CD14-positive monocyte (primary cell): ENCODE measurements at regions not wholly inside any gene's neighbourhood (a gene's known extent, or its start where the extent isn't known, plus 50 kb on each side); places are given as distances from the start of the nearest gene placed in this dataset.

Experiments used
- DNase-seq, 3 donors: peaks; one replicate each; pipeline ENCODE4 v3.0.0-alpha.2; 2011 to 2022
- H2AFZ ChIP-seq: 2 replicates; pipeline ENCODE4 v1.6.0; 2012; ENCODE audit warnings: mild to moderate bottlenecking, low read depth, low read length, inconsistent platforms; ENCODE audit not compliant: insufficient read depth, poor library complexity, severe bottlenecking
- H3K27ac ChIP-seq, 2 donors: 1 replicate in 1 of 2; 2 replicates in 1 of 2; pipeline ENCODE4 v1.5.1; 2012 to 2013; ENCODE audit warnings: low read length in 2 of 2, control low read depth in 1 of 2, inconsistent platforms in 1 of 2, low read depth in 1 of 2, mild to moderate bottlenecking in 1 of 2
- H3K27me3 ChIP-seq, 2 donors: one replicate each; pipeline versions ENCODE4 v1.6.0 to v1.6.1; 2011 to 2013; ENCODE audit warnings: low read length in 2 of 2; ENCODE audit not compliant: control insufficient read depth in 2 of 2, insufficient read depth in 2 of 2
- H3K36me3 ChIP-seq, 2 donors: replicated peaks in 1 of 2; 1 replicate in 1 of 2; 2 replicates in 1 of 2; pipeline versions ENCODE4 v1.5.1 to v1.6.1; 2012 to 2013; ENCODE audit warnings: low read length in 2 of 2, control low read depth in 1 of 2, inconsistent platforms in 1 of 2, mild to moderate bottlenecking in 1 of 2; ENCODE audit not compliant: insufficient read depth in 2 of 2, control insufficient read depth in 1 of 2
- H3K4me1 ChIP-seq, 2 donors: 1 replicate in 1 of 2; 2 replicates in 1 of 2; pipeline versions ENCODE4 v1.5.1 to v1.6.1; 2012 to 2013; ENCODE audit warnings: low read length in 2 of 2, control low read depth in 1 of 2, inconsistent platforms in 1 of 2, mild to moderate bottlenecking in 1 of 2, moderate library complexity in 1 of 2; ENCODE audit not compliant: insufficient read depth in 2 of 2, control insufficient read depth in 1 of 2
- H3K4me2 ChIP-seq: replicated peaks from 2 replicates; pipeline ENCODE3; 2012; ENCODE audit warnings: low read length, moderate library complexity, mild to moderate bottlenecking; ENCODE audit not compliant: poor library complexity, severe bottlenecking; ENCODE audit errors: extremely low read depth
- H3K4me3 ChIP-seq, 3 experiments: fragments of 200-600 bp in 1 of 3; sonication (generic) in 1 of 3; replicated peaks in 1 of 3; 1 replicate in 2 of 3; 2 replicates in 1 of 3; pipeline ENCODE4 v1.5.1; 2011 to 2013; ENCODE audit warnings: low read length in 3 of 3, mild to moderate bottlenecking in 3 of 3, control low read depth in 2 of 3, low read depth in 2 of 3, inconsistent platforms in 1 of 3, moderate library complexity in 1 of 3
- H3K79me2 ChIP-seq: 2 replicates; pipeline ENCODE4 v1.6.0; 2012; ENCODE audit warnings: mild to moderate bottlenecking, control low read depth, inconsistent platforms, low read length, moderate library complexity; ENCODE audit not compliant: insufficient read depth
- H3K9ac ChIP-seq: 2 replicates; pipeline ENCODE4 v1.6.0; 2017; ENCODE audit warnings: low read length, mild to moderate bottlenecking; ENCODE audit not compliant: insufficient read depth, poor library complexity, severe bottlenecking
- H3K9me3 ChIP-seq, 2 donors: replicated peaks in 1 of 2; 1 replicate in 1 of 2; 2 replicates in 1 of 2; pipeline versions ENCODE4 v1.5.1 to v1.6.1; 2012 to 2013; ENCODE audit warnings: low read length in 2 of 2, control low read depth in 1 of 2; ENCODE audit not compliant: control insufficient read depth in 1 of 2, insufficient read depth in 1 of 2
- H4K20me1 ChIP-seq: 2 replicates; pipeline ENCODE4 v1.6.0; 2012; ENCODE audit warnings: mild to moderate bottlenecking, low read length, control low read depth, moderate library complexity; ENCODE audit not compliant: insufficient read depth
- H3K27ac Mint-ChIP-seq, 7 donors: one replicate each; pipeline ENCODE4 v1.8.0; 2020; ENCODE audit warnings: mild to moderate bottlenecking in 7 of 7, mixed read lengths in 7 of 7, moderate library complexity in 6 of 7, inconsistent platforms in 2 of 7
- H3K27me3 Mint-ChIP-seq, 3 donors: one replicate each; pipeline ENCODE4 v1.8.0; 2021 to 2022; ENCODE audit warnings: low read depth in 3 of 3, mild to moderate bottlenecking in 3 of 3, mixed read lengths in 3 of 3, moderate library complexity in 3 of 3, inconsistent platforms in 1 of 3
- H3K36me3 Mint-ChIP-seq, 2 donors: one replicate each; pipeline ENCODE4 v1.8.0; 2020; ENCODE audit warnings: mixed read lengths in 2 of 2, inconsistent platforms in 1 of 2, mild to moderate bottlenecking in 1 of 2
- H3K4me1 Mint-ChIP-seq: one replicate; pipeline ENCODE4 v1.8.0; 2020; ENCODE audit warnings: mild to moderate bottlenecking, mixed read lengths
- H3K4me3 Mint-ChIP-seq, 2 donors: one replicate each; pipeline ENCODE4 v1.8.0; 2020; ENCODE audit warnings: mild to moderate bottlenecking in 2 of 2, mixed read lengths in 2 of 2, moderate library complexity in 1 of 2
- H3K9me3 Mint-ChIP-seq, 7 donors: one replicate each; pipeline ENCODE4 v1.8.0; 2020 to 2022; ENCODE audit warnings: mixed read lengths in 7 of 7, mild to moderate bottlenecking in 6 of 7, moderate library complexity in 6 of 7, inconsistent platforms in 2 of 7
- WGBS: methylation state at CpG from one replicate; pipeline ENCODE4 v1.1.5; 2013; ENCODE audit warnings: missing lambda C conversion rate; ENCODE audit not compliant: insufficient coverage; 5-methylcytosine and 5-hydroxymethylcytosine counted together
- intact Hi-C, 2 donors: fragments of 100-400 bp; cut with micrococcal nuclease; formaldehyde crosslinking; loops; one replicate each; pipeline versions ENCODE4 v1.15.0 to v1.15.1; 2023
- TF ChIP-seq, protein P1 (sequence below): fragments of 200-600 bp; IDR thresholded peaks from one replicate; pipeline ENCODE4 v1.8.0; 2022; ENCODE audit warnings: antibody characterized with exemption, mild to moderate bottlenecking

DNA sequence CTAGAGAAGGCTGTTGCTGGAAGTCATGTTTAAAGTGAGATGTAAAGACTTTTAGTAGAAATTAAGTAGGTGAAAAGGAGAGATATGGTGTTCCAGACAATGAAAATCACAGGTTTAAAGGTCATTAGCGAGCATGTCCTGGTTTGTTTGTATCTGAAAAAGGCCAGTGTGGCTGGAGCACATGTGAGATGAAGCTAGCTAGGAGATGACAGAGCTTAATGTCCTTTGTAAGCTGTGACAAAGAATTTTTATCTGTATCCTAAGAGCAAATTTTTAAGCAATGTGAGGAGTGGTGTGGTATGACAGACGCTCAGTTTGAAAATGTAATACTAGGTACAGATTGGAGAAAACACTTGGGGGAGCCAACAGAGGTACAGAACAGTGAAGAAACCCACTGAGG is 567.2 kb upstream of the ARRDC3 start:
- no peaks in the 10 kb centered on the region for H3K4me1 ChIP-seq
- no peak overlapping the region for H3K27ac Mint-ChIP-seq
- H3K27ac ChIP-seq: no peak overlapping the region
- H3K4me3 ChIP-seq: no peak overlapping the region
- intact Hi-C loops: no loop called here
- H3K4me1 Mint-ChIP-seq: no peaks in the 10 kb centered on the region
- no peak overlapping the region for H3K4me3 Mint-ChIP-seq
- no peaks in the 10 kb centered on the region for H4K20me1 ChIP-seq
- H3K9me3 ChIP-seq: no peaks in the 10 kb centered on the region
- H3K27me3 ChIP-seq: no peaks in the 10 kb centered on the region
- no peak overlapping the region for H3K4me2 ChIP-seq
- no peaks in the 10 kb centered on the region for H3K36me3 Mint-ChIP-seq
- H3K27me3 Mint-ChIP-seq: no peaks in the 10 kb centered on the region
- no peaks in the 10 kb centered on the region for H3K36me3 ChIP-seq
- H2AFZ ChIP-seq: no peak overlapping the region
- H3K9me3 Mint-ChIP-seq: peaks cover 0 to 2% (median 0%) of the 10 kb centered on the region in 7 donors
- H3K79me2 ChIP-seq: no peaks in the 10 kb centered on the region
- TF ChIP-seq, protein P1, sequence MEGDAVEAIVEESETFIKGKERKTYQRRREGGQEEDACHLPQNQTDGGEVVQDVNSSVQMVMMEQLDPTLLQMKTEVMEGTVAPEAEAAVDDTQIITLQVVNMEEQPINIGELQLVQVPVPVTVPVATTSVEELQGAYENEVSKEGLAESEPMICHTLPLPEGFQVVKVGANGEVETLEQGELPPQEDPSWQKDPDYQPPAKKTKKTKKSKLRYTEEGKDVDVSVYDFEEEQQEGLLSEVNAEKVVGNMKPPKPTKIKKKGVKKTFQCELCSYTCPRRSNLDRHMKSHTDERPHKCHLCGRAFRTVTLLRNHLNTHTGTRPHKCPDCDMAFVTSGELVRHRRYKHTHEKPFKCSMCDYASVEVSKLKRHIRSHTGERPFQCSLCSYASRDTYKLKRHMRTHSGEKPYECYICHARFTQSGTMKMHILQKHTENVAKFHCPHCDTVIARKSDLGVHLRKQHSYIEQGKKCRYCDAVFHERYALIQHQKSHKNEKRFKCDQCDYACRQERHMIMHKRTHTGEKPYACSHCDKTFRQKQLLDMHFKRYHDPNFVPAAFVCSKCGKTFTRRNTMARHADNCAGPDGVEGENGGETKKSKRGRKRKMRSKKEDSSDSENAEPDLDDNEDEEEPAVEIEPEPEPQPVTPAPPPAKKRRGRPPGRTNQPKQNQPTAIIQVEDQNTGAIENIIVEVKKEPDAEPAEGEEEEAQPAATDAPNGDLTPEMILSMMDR: no peak
- WGBS: 96% methylated on average over 2 of the region's 2 CpGs
- DNase-seq: no peak
- no peak overlapping the region for H3K9ac ChIP-seq

DNA sequence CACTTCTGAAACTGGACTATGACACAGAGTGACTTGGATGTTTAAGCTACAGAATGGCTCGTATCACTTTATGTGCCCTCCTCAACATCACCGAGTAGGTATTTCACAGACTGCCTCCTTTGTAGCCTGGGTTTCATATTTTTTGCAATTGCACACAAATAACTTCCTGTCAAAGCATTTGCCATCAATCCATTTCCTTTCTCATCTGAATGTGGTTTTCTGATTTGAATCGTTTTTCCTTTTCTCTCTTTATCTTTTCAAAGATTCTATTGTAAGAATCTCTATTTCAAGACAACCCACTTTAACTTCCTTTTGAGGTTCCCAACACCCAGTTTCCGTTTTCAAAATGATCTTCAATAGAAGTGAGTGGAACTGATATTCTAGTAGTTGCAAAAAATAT is 563.8 kb upstream of the ARRDC3 start:
- no peak overlapping the region for H3K4me3 ChIP-seq
- no peak overlapping the region for H3K4me3 Mint-ChIP-seq
- WGBS: 81% methylated on average over 2 of the region's 4 CpGs
- H2AFZ ChIP-seq: no peak overlapping the region
- no peak overlapping the region for H3K4me2 ChIP-seq
- no peak overlapping the region for H3K27ac Mint-ChIP-seq
- no peaks in the 10 kb centered on the region for H4K20me1 ChIP-seq
- H3K36me3 Mint-ChIP-seq: no peaks in the 10 kb centered on the region
- no peaks in the 10 kb centered on the region for H3K4me1 ChIP-seq
- no peak overlapping the region for H3K27ac ChIP-seq
- peaks cover 0 to 1% (median 0%) of the 10 kb centered on the region in 3 donors for H3K27me3 Mint-ChIP-seq
- no peaks in the 10 kb centered on the region for H3K27me3 ChIP-seq
- no peaks in the 10 kb centered on the region for H3K9me3 ChIP-seq
- TF ChIP-seq, protein P1: no peak
- intact Hi-C loops: no loop called here
- no peak for DNase-seq
- H3K36me3 ChIP-seq: no peaks in the 10 kb centered on the region
- no peak overlapping the region for H3K9ac ChIP-seq
- H3K9me3 Mint-ChIP-seq: peaks cover 0 to 2% (median 0%) of the 10 kb centered on the region in 7 donors
- no peaks in the 10 kb centered on the region for H3K79me2 ChIP-seq
- no peaks in the 10 kb centered on the region for H3K4me1 Mint-ChIP-seq
